CD4-positive, CD25-positive, alpha-beta regulatory T cell (primary cell): ENCODE measurements at regions not wholly inside any gene's neighbourhood (a gene's known extent, or its start where the extent isn't known, plus 50 kb on each side); places are given as distances from the start of the nearest gene placed in this dataset.

Experiments used
- ATAC-seq, 2 donors: fragments of 150-1000 bp; cut with Tn5 transposase; one replicate each; pipeline ENCODE4 v1.10.0; 2021; ENCODE audit warnings: low read depth in 2 of 2, moderate number of reproducible peaks in 2 of 2, moderate library complexity in 1 of 2
- DNase-seq, 3 donors: peaks; one replicate each; pipeline versions ENCODE4 v3.0.0 to v3.0.0-alpha.2; 2012 to 2022; ENCODE audit warnings: mixed read lengths in 1 of 3
- H3K27ac ChIP-seq: one replicate; pipeline ENCODE4 v1.7.0; 2013; ENCODE audit warnings: mild to moderate bottlenecking, low read length; ENCODE audit not compliant: insufficient read depth, poor library complexity, severe bottlenecking
- H3K27me3 ChIP-seq: one replicate; pipeline ENCODE4 v1.7.0; 2013; ENCODE audit warnings: low read length; ENCODE audit not compliant: control insufficient read depth, insufficient read depth
- H3K36me3 ChIP-seq: one replicate; pipeline ENCODE4 v1.7.0; 2013; ENCODE audit warnings: mild to moderate bottlenecking, low read length, moderate library complexity; ENCODE audit not compliant: control insufficient read depth, insufficient read depth
- H3K4me1 ChIP-seq: 2 replicates; pipeline ENCODE4 v1.7.0; 2013; ENCODE audit warnings: mild to moderate bottlenecking, low read length; ENCODE audit not compliant: insufficient read depth, control insufficient read depth, poor library complexity, severe bottlenecking
- H3K4me3 ChIP-seq: one replicate; pipeline ENCODE4 v1.7.0; 2013; ENCODE audit warnings: low read depth, mild to moderate bottlenecking, low read length, moderate library complexity
- H3K9me3 ChIP-seq, 2 experiments: 1 replicate in 1 of 2; 2 replicates in 1 of 2; pipeline ENCODE4 v1.7.0; 2013; ENCODE audit warnings: low read length in 2 of 2, mild to moderate bottlenecking in 1 of 2, moderate library complexity in 1 of 2; ENCODE audit not compliant: control insufficient read depth in 2 of 2
- H3K27ac Mint-ChIP-seq, 3 donors: one replicate each; pipeline ENCODE4 v1.8.0; 2020 to 2022; ENCODE audit warnings: mild to moderate bottlenecking in 3 of 3, mixed read lengths in 3 of 3, moderate library complexity in 2 of 3
- H3K27me3 Mint-ChIP-seq: one replicate; pipeline ENCODE4 v1.8.0; 2022; ENCODE audit warnings: mild to moderate bottlenecking, mixed read lengths
- H3K36me3 Mint-ChIP-seq: one replicate; pipeline ENCODE4 v1.8.0; 2020; ENCODE audit warnings: mixed read lengths
- H3K4me1 Mint-ChIP-seq, 4 donors: one replicate each; pipeline ENCODE4 v1.8.0; 2020 to 2022; ENCODE audit warnings: mixed read lengths in 4 of 4, mild to moderate bottlenecking in 1 of 4
- H3K4me3 Mint-ChIP-seq, 4 donors: one replicate each; pipeline ENCODE4 v1.8.0; 2020 to 2022; ENCODE audit warnings: mild to moderate bottlenecking in 4 of 4, mixed read lengths in 4 of 4, moderate library complexity in 3 of 4
- H3K9me3 Mint-ChIP-seq, 7 donors: one replicate each; pipeline ENCODE4 v1.8.0; 2020 to 2022; ENCODE audit warnings: mixed read lengths in 7 of 7, mild to moderate bottlenecking in 3 of 7, moderate library complexity in 2 of 7

GRCh38 chr10:78504181-78504580 lies 470.5 kb downstream of the RPS24 start:
- DNase-seq: no peak
- Histone ChIP-seq H3K4me1 (no peaks in the 10 kb centered on the region), H3K36me3 (no peaks in the 10 kb centered on the region), H3K27ac (no peak overlapping the region), H3K27me3 (no peaks in the 10 kb centered on the region), H3K4me3 (no peak overlapping the region), H3K9me3 (no peaks in the 10 kb centered on the region)
- Mint-ChIP-seq H3K27ac (no peak overlapping the region), H3K36me3 (no peaks in the 10 kb centered on the region), H3K9me3 (peaks cover 0 to 2% (median 0%) of the 10 kb centered on the region in 7 donors), H3K4me3 (no peak overlapping the region), H3K27me3 (peaks cover 14% of the 10 kb centered on the region), H3K4me1 (no peaks in the 10 kb centered on the region)
- no peak for ATAC-seq

GRCh38 chr10:78505657-78506056 lies 472.0 kb downstream of the RPS24 start:
- H3K27me3 ChIP-seq: no peaks in the 10 kb centered on the region
- no peak overlapping the region for H3K27ac ChIP-seq
- no peak overlapping the region for H3K4me3 ChIP-seq
- Mint-ChIP-seq H3K36me3 (no peaks in the 10 kb centered on the region), H3K27ac (no peak overlapping the region), H3K4me1 (no peaks in the 10 kb centered on the region), H3K9me3 (no peaks in the 10 kb centered on the region), H3K27me3 (peaks cover 23% of the 10 kb centered on the region), H3K4me3 (no peak overlapping the region)
- ATAC-seq (no peak), DNase-seq (no peak)
- no peaks in the 10 kb centered on the region for H3K4me1 ChIP-seq
- H3K36me3 ChIP-seq: no peaks in the 10 kb centered on the region
- no peaks in the 10 kb centered on the region for H3K9me3 ChIP-seq

- no peaks in the 10 kb centered on the region for H3K4me1 ChIP-seq
- H3K27ac Mint-ChIP-seq: no peak overlapping the region
- H3K4me3 ChIP-seq: no peak overlapping the region
- no peaks in the 10 kb centered on the region for H3K9me3 ChIP-seq
- ATAC-seq: no peak
- H3K9me3 Mint-ChIP-seq: no peaks in the 10 kb centered on the region
- H3K4me3 Mint-ChIP-seq: no peak overlapping the region
- H3K27me3 Mint-ChIP-seq: peaks cover 23% of the 10 kb centered on the region
- H3K27me3 ChIP-seq: no peaks in the 10 kb centered on the region
- H3K36me3 ChIP-seq: no peaks in the 10 kb centered on the region
- no peaks in the 10 kb centered on the region for H3K4me1 Mint-ChIP-seq
- no peak for DNase-seq
- H3K27ac ChIP-seq: no peak overlapping the region
- no peaks in the 10 kb centered on the region for H3K36me3 Mint-ChIP-seq
Measured at GRCh38 chr10:78506614-78507013, 473.0 kb downstream of the RPS24 start.

- peaks cover 14% of the 10 kb centered on the region for H3K27me3 Mint-ChIP-seq
- ATAC-seq (no peak), DNase-seq (no peak)
- Histone ChIP-seq H3K27ac (no peak overlapping the region), H3K36me3 (no peaks in the 10 kb centered on the region), H3K4me3 (no peak overlapping the region), H3K27me3 (no peaks in the 10 kb centered on the region), H3K9me3 (no peaks in the 10 kb centered on the region), H3K4me1 (no peaks in the 10 kb centered on the region)
- peaks cover 0 to 1% (median 0%) of the 10 kb centered on the region in 7 donors for H3K9me3 Mint-ChIP-seq
- H3K4me1 Mint-ChIP-seq: no peaks in the 10 kb centered on the region
- H3K36me3 Mint-ChIP-seq: no peaks in the 10 kb centered on the region
- H3K27ac Mint-ChIP-seq: peak overlapping the region in 1 of 3 donors; percentile 43
- no peak overlapping the region for H3K4me3 Mint-ChIP-seq
Measured at GRCh38 chr10:78507510-78508160, 474.0 kb downstream of the RPS24 start.

GRCh38 chr10:78508955-78509748 lies 475.5 kb downstream of the RPS24 start:
- H3K27me3 ChIP-seq: no peaks in the 10 kb centered on the region
- H3K4me3 ChIP-seq: no peak overlapping the region
- Mint-ChIP-seq H3K4me1 (no peaks in the 10 kb centered on the region), H3K27me3 (peaks cover 13% of the 10 kb centered on the region), H3K4me3 (no peak overlapping the region), H3K27ac (no peak overlapping the region), H3K9me3 (peaks cover 0 to 2% (median 0%) of the 10 kb centered on the region in 7 donors), H3K36me3 (no peaks in the 10 kb centered on the region)
- no peak for DNase-seq
- H3K36me3 ChIP-seq: no peaks in the 10 kb centered on the region
- no peaks in the 10 kb centered on the region for H3K9me3 ChIP-seq
- H3K4me1 ChIP-seq: no peaks in the 10 kb centered on the region
- no peak for ATAC-seq
- H3K27ac ChIP-seq: no peak overlapping the region

GRCh38 chr10:78510566-78511323 lies 477.1 kb downstream of the RPS24 start:
- Histone ChIP-seq H3K27ac (no peak overlapping the region), H3K9me3 (no peaks in the 10 kb centered on the region), H3K27me3 (no peaks in the 10 kb centered on the region), H3K4me3 (no peak overlapping the region), H3K36me3 (no peaks in the 10 kb centered on the region), H3K4me1 (no peaks in the 10 kb centered on the region)
- Mint-ChIP-seq H3K36me3 (no peaks in the 10 kb centered on the region), H3K4me1 (no peaks in the 10 kb centered on the region), H3K27me3 (peaks cover 13% of the 10 kb centered on the region), H3K27ac (no peak overlapping the region), H3K4me3 (no peak overlapping the region), H3K9me3 (peaks cover 0 to 2% (median 0%) of the 10 kb centered on the region in 7 donors)
- no peak for ATAC-seq
- no peak for DNase-seq

GRCh38 chr10:78511324-78512204 lies 477.9 kb downstream of the RPS24 start:
- Histone ChIP-seq H3K27me3 (no peaks in the 10 kb centered on the region), H3K4me1 (no peaks in the 10 kb centered on the region), H3K4me3 (no peak overlapping the region), H3K36me3 (no peaks in the 10 kb centered on the region), H3K9me3 (no peaks in the 10 kb centered on the region), H3K27ac (no peak overlapping the region)
- no peaks in the 10 kb centered on the region for H3K36me3 Mint-ChIP-seq
- H3K4me3 Mint-ChIP-seq: no peak overlapping the region
- peaks cover 9% of the 10 kb centered on the region for H3K27me3 Mint-ChIP-seq
- H3K4me1 Mint-ChIP-seq: no peaks in the 10 kb centered on the region
- H3K27ac Mint-ChIP-seq: no peak overlapping the region
- H3K9me3 Mint-ChIP-seq: peaks cover 0 to 2% (median 0%) of the 10 kb centered on the region in 7 donors
- DNase-seq: no peak
- ATAC-seq: no peak
